Right cardiac atrium (tissue), 5 donors: ENCODE measurements at regions not wholly inside any gene's neighbourhood (a gene's known extent, or its start where the extent isn't known, plus 50 kb on each side); places are given as distances from the start of the nearest gene placed in this dataset.

Experiments used
- ATAC-seq, 2 donors: fragments of 200-7000 bp; cut with Tn5 transposase; one replicate each; pipeline versions ENCODE4 v1.8.0 to v1.9.1; 2020; ENCODE audit warnings: moderate library complexity in 2 of 2, mild to moderate bottlenecking in 1 of 2
- DNase-seq, 3 donors: peaks; one replicate each; pipeline ENCODE4 v3.0.0-alpha.2; 2020
- H3K27ac ChIP-seq: one replicate; pipeline ENCODE4 v1.5.1; 2013; ENCODE audit warnings: mild to moderate bottlenecking, low read length, control low read depth, moderate library complexity
- H3K27me3 ChIP-seq: one replicate; pipeline ENCODE4 v1.6.1; 2013; ENCODE audit not compliant: control insufficient read depth, insufficient read depth
- H3K4me1 ChIP-seq: one replicate; pipeline ENCODE4 v1.6.1; 2013; ENCODE audit warnings: low read length; ENCODE audit not compliant: control insufficient read depth, insufficient read depth
- H3K4me3 ChIP-seq: one replicate; pipeline ENCODE4 v1.5.1; 2013; ENCODE audit warnings: low read length, control low read depth
- H3K9me3 ChIP-seq: one replicate; pipeline ENCODE4 v1.6.1; 2013; ENCODE audit warnings: low read length; ENCODE audit not compliant: control insufficient read depth
- WGBS: extraction: QIAGEN DNeasy Blood & Tissue Kit; methylation state at CpG from one replicate; pipeline ENCODE4 v1.1.7; 2013; 5-methylcytosine and 5-hydroxymethylcytosine counted together
- intact Hi-C, 4 donors: fragments of 100-400 bp; cut with DNase I; formaldehyde crosslinking; loops; one replicate each; pipeline versions ENCODE4 v1.11.0 to v1.14.0; 2022 to 2023
- donor health status: healthy with polysubstance abuse.
- donor health status: DM: no; HTN: yes; CAD: no.
- donor health status: DM: no; HTN: no; CAD: no.
- donor health status: DM: no; HTN: yes; CAD: no; lungs with severe emphysema.
- donor health status: DM: yes; HTN: yes; CAD: no.

- no peaks in the 10 kb centered on the region for H3K27me3 ChIP-seq
- 39% methylated on average over 1 of the region's 1 CpG for WGBS
- H3K4me3 ChIP-seq = no peak overlapping the region
- H3K27ac ChIP-seq = no peak overlapping the region
- ATAC-seq = no peak
- intact Hi-C loops = no loop called here
- no peak for DNase-seq
- H3K4me1 ChIP-seq = no peaks in the 10 kb centered on the region
- H3K9me3 ChIP-seq = no peaks in the 10 kb centered on the region
Observed at GRCh38 chr3:161866176-161866575, 369.6 kb downstream of the OTOL1 start.

GRCh38 chr3:161875483-161875882 lies 378.9 kb downstream of the OTOL1 start:
- Histone ChIP-seq H3K27me3 (no peaks in the 10 kb centered on the region), H3K4me1 (no peaks in the 10 kb centered on the region), H3K4me3 (no peak overlapping the region), H3K27ac (no peak overlapping the region), H3K9me3 (no peaks in the 10 kb centered on the region)
- WGBS = 100% methylated on average over 1 of the region's 1 CpG
- no peak for ATAC-seq
- intact Hi-C loops = no loop called here
- no peak for DNase-seq

- Histone ChIP-seq H3K9me3 (no peaks in the 10 kb centered on the region), H3K4me3 (no peak overlapping the region), H3K4me1 (no peaks in the 10 kb centered on the region), H3K27me3 (no peaks in the 10 kb centered on the region), H3K27ac (no peak overlapping the region)
- ATAC-seq (no peak), DNase-seq (no peak)
- 29% methylated on average over 1 of the region's 1 CpG for WGBS
- intact Hi-C loops = no loop called here
Observed at GRCh38 chr3:161879470-161879869, 382.9 kb downstream of the OTOL1 start.

- WGBS = 74% methylated on average over 5 of the region's 5 CpGs
- no peak for ATAC-seq
- Histone ChIP-seq H3K27ac (no peak overlapping the region), H3K4me1 (no peaks in the 10 kb centered on the region), H3K27me3 (no peaks in the 10 kb centered on the region), H3K4me3 (no peak overlapping the region), H3K9me3 (no peaks in the 10 kb centered on the region)
- intact Hi-C loops = no loop called here
- DNase-seq = no peak
Observed at GRCh38 chr3:161884830-161885229, 388.2 kb downstream of the OTOL1 start.

GRCh38 chr3:161890147-161890625 lies 393.6 kb downstream of the OTOL1 start:
- Histone ChIP-seq H3K27ac (no peak overlapping the region), H3K27me3 (no peaks in the 10 kb centered on the region), H3K4me3 (no peak overlapping the region), H3K4me1 (no peaks in the 10 kb centered on the region), H3K9me3 (peaks cover 1% of the 10 kb centered on the region)
- intact Hi-C loops = no loop called here
- DNase-seq (peak in 2 of 3 donors; percentile 11 to 42), ATAC-seq (no peak)
- 73% methylated on average over 2 of the region's 2 CpGs for WGBS

GRCh38 chr3:161893972-161894371 lies 397.4 kb downstream of the OTOL1 start:
- H3K27me3 ChIP-seq = no peaks in the 10 kb centered on the region
- H3K9me3 ChIP-seq = peaks cover 1% of the 10 kb centered on the region
- intact Hi-C loops = no loop called here
- 49% methylated on average over 1 of the region's 1 CpG for whole genome bisulfite sequencing
- no peak overlapping the region for H3K4me3 ChIP-seq
- no peak for ATAC-seq
- no peak for DNase-seq
- H3K27ac ChIP-seq = no peak overlapping the region
- H3K4me1 ChIP-seq = no peaks in the 10 kb centered on the region

DNA sequence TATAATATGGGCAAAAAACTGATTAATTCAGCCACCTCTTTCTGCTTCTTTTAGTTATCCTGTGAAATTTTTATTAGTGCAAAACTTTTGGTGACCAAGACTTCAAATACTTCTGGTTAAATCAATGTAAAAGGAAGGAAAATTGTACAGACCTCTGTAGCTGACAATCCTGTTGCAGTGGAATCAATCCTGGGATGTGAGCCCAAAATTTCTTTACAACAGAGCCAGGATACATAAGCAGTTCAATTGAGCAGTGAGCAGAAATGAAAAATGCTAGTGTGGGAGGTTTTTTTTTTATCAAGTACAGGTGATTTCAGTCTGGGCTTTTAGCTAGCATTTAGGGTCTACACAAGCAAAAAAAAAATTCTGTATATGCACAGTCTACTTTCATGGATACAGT lies 398.0 kb downstream of the OTOL1 start:
- no peak for ATAC-seq
- intact Hi-C loops = no loop called here
- Histone ChIP-seq H3K4me3 (no peak overlapping the region), H3K27ac (no peak overlapping the region), H3K4me1 (no peaks in the 10 kb centered on the region), H3K27me3 (no peaks in the 10 kb centered on the region), H3K9me3 (peaks cover 1% of the 10 kb centered on the region)
- DNase-seq = no peak

DNA sequence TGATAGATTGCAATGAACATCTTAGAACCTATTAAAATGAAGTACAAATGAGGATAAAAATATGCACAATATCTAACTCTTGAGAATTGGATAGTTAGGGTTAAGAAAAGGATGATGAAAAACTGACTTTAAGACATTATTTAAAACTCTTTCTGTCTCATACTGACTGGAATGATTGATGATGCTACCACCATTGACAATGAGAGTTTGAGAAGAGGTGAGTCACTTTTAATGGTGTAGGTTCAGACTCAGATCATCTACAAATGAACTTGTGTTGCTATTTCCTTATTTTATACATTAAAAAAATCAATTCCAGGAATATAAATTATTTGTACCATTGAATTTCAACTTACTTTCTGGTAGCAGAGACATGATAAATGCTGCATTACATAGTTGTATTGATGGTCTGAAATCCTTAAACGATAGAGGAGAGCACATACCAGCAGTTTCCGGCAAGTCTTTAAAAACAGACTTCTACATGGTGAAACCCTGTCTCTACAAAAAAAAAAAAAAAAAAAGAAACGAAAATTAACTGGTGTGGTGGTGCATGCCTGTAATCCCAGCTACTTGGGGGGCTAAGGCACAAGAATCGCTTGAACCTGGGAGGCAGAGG lies 409.0 kb downstream of the OTOL1 start:
- Histone ChIP-seq H3K27ac (no peak overlapping the region), H3K9me3 (no peaks in the 10 kb centered on the region), H3K27me3 (no peaks in the 10 kb centered on the region), H3K4me3 (no peak overlapping the region), H3K4me1 (no peaks in the 10 kb centered on the region)
- DNase-seq (no peak), ATAC-seq (no peak)
- intact Hi-C loops = no loop called here
- WGBS = 84% methylated on average over 4 of the region's 4 CpGs

DNA sequence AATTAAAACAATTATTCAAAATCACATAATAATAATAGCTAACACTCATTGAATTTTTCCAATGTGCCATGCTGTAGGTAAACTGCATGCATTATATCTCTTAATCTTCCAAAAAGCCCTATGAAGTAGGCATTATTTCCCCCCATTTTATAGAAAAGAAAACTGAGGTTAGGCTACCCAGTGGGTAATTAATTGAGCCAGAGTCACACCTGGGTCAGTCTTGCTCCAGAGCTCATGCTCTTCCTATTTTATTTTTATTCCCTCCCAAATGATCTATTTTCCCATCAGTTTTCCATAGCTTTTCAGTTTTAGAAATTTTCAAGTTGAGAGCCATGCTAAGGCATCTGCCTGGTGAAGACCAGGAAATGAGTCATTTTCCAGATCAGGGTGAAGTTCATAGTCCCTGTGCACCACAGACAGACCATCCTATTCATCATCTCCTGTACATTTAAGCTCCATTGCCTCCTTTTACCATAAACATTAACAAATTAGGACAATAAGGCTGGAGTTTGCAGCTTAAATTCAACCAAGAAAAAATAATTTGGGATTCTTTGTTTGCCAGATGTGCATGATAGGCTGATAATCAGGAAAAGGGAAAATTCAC lies 417.3 kb downstream of the OTOL1 start:
- Histone ChIP-seq H3K27me3 (no peaks in the 10 kb centered on the region), H3K27ac (no peak overlapping the region), H3K4me3 (no peak overlapping the region), H3K4me1 (no peaks in the 10 kb centered on the region), H3K9me3 (no peaks in the 10 kb centered on the region)
- no peak for DNase-seq
- intact Hi-C loops = no loop called here
- ATAC-seq = no peak

DNA sequence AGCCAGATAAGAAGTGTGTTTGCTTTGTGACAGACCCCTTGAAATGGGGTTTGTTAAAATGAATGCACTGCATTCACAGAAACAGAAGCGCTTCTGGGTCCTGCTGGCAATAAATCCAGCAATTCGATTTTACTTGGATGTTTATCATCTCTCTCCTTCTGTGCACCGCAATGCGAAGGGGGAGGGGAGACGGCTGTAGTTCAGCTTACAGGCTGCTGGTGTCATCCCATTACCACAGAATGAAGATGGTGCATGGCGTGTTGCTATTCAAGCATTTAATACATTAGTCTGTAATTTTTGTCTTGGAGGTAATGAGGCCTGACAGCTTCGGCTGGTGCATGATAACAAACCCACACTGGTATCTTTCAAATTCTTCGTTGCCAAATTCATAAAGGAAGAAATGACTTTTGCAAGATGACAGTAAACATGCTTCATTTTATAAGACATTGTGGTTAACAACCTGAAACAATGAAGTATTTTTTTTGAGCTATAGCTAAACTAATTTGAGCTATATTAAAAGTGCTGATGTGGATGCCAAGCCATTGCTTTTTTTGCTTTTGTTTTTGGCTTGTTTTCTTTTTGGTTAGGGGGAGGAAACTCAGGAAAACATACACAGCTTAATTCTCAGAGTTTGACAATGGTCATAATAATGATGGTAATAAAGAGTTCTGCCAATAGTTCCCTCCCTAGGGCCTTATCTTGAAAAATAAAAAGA lies 418.3 kb downstream of the OTOL1 start:
- Histone ChIP-seq H3K4me1 (no peaks in the 10 kb centered on the region), H3K27me3 (no peaks in the 10 kb centered on the region), H3K27ac (no peak overlapping the region), H3K4me3 (peak overlapping the region; percentile 20), H3K9me3 (no peaks in the 10 kb centered on the region)
- peak; percentile 14 to 68 (median 54) for DNase-seq
- 11% methylated on average over 8 of the region's 8 CpGs for WGBS
- peak; percentile 77 to 93 for ATAC-seq
- intact Hi-C loops = no loop called here

DNA sequence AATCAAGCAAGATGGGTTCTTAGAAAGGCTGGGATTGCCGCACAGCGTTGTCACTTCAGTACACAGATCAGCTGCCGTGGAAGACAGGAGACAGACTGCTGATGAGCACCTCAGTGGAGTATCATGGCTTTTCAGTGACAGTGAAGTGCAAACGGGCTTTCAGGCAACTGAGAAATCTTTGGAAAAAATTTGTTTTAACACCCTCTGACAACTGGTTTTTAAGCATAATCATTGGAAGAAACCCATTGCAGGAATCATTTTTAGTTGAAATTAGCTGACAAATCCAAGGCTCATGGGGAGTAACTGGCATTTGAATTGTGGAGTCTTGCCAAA lies 418.8 kb downstream of the OTOL1 start:
- Histone ChIP-seq H3K4me3 (peak overlapping the region; percentile 20), H3K27ac (no peak overlapping the region), H3K9me3 (no peaks in the 10 kb centered on the region), H3K4me1 (no peaks in the 10 kb centered on the region), H3K27me3 (no peaks in the 10 kb centered on the region)
- intact Hi-C loops = no loop called here
- peak in 1 of 2 donors; percentile 76 for ATAC-seq
- 15% methylated on average over 4 of the region's 4 CpGs for WGBS
- no peak for DNase-seq
